Choroid plexus epithelial cell (primary cell): ENCODE measurements at regions not wholly inside any gene's neighbourhood (a gene's known extent, or its start where the extent isn't known, plus 50 kb on each side); places are given as distances from the start of the nearest gene placed in this dataset.

Experiments
- DNase-seq: peaks from one replicate; pipeline ENCODE4 v3.0.0-alpha.2; 2010; ENCODE audit warnings: low read depth
- H3K4me3 ChIP-seq: 2 replicates; pipeline ENCODE4 v1.5.1; 2011; ENCODE audit warnings: low read depth, mild to moderate bottlenecking, control low read depth, low read length, moderate library complexity
- CTCF ChIP-seq: conservative IDR thresholded peaks from 2 replicates; pipeline ENCODE4 v1.5.1; 2011; ENCODE audit warnings: low read depth, mild to moderate bottlenecking, control low read depth, inconsistent platforms, low read length, moderate library complexity

DNA sequence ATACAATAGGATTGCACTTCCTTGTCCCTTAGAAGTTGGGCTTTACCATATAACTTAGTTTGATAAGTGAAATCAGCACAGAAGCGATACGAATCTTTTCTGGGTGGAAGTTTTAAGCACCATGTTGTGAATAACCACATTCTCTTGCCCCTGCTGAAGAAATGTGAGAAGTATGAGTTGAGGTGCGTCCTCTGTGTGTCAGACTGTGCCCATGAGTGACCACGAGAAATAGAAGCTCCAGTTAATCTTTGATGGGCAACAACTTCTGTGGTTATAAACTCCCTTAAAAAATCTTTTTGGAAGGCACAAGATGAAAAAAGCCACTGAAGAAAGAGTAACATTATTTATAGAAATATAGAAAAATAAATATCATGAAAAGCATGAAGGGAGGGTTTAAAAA lies 668.2 kb downstream of the DTWD2 start:
- no peak for TF ChIP-seq CTCF
- DNase-seq: no peak
- H3K4me3 ChIP-seq: no peak overlapping the region

- no peak overlapping the region for H3K4me3 ChIP-seq
- TF ChIP-seq CTCF: no peak
- no peak for DNase-seq
These were observed 673.4 kb downstream of the DTWD2 start for GRCh38 chr5:118314931-118315330.

- DNase-seq: no peak
- no peak for TF ChIP-seq CTCF
- no peak overlapping the region for H3K4me3 ChIP-seq
These were observed 677.1 kb downstream of the DTWD2 start for GRCh38 chr5:118311103-118311819.

DNA sequence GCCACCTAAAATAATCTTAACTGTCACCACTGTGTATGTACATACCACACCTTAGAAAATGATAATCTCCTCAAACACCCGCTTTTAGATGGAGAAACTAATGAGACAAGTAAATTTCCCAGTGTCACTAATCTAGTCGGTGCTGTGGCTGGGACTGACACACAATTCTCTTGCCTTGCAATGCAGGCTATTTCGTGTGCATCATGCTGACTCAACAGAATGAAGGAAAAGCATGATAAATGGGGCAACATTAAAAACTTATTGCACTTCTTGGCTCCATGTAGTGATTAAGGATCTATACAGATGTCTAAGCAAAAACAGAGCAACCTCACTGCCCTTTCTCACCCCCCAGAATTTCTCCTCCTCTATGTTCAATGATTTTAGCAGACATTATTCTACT lies 677.9 kb downstream of the DTWD2 start:
- no peak for DNase-seq
- no peak overlapping the region for H3K4me3 ChIP-seq
- TF ChIP-seq CTCF: no peak

- no peak for TF ChIP-seq CTCF
- DNase-seq: no peak
- no peak overlapping the region for H3K4me3 ChIP-seq
These were observed 685.1 kb downstream of the DTWD2 start for GRCh38 chr5:118303296-118303695.

- no peak overlapping the region for H3K4me3 ChIP-seq
- no peak for TF ChIP-seq CTCF
- DNase-seq: no peak
These were observed 685.6 kb downstream of the DTWD2 start for GRCh38 chr5:118302786-118303185.

DNA sequence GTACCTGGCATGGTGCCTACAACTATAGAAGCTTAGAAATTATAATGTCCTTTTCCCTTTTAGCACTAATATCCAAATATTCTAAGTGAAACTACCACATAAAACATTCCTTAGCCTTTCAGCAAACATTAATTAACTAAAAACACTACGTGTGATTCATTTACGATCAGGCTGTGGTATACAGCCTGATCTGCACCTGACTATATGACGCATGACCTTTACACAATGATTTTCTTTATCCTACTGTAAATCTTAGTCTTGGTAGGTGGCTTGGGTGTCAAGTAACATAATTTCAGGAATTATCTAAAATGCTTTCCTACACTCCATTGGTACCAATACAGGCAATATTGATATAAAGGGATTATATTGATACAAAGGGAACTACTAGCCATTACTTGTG lies 686.7 kb downstream of the DTWD2 start:
- DNase-seq: no peak
- TF ChIP-seq CTCF: no peak
- no peak overlapping the region for H3K4me3 ChIP-seq
